ENCODE measurements at regions not wholly inside any gene's neighbourhood (a gene's known extent, or its start where the extent isn't known, plus 50 kb on each side); places are given as distances from the start of the nearest gene placed in this dataset.
"Not testable (repeated sequence)": the region's sequence is repeated elsewhere in the genome, so short reads cannot be mapped to it uniquely, and the experiment has no call there.

DNA sequence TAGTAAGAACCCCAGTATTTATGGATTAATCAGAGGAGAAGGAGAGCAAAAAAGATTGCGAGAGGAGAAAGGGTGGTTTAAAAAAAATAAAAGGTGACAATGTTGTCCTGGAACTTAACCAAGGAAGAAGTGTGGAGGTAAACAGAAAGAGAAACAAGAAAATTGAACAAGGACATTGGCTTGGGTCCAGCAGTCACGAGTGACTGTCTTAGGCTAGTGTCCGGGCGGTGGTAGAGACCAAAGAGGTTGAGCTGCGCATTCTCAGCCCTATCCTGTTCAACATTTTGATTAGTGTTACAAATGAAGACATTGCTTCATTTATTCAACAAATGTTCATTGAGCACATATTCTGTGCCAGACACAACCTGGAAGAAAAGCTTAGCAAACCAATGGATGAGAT lies 329.9 kb downstream of the FGFR2 start:
- Histone ChIP-seq H3K36me3 (no peaks in the 10 kb centered on the region), H3K27ac (no peak overlapping the region), H3K9ac (ENCODE audit: low read depth in 2 of 2, low read length in 2 of 2) (no peak overlapping the region), H3K27me3 (no peaks in the 10 kb centered on the region), H3K9me3 (no peaks in the 10 kb centered on the region), H3K4me1 (peaks cover 3% of the 10 kb centered on the region), H3K4me3 (no peak overlapping the region)
- no peak for DNase-seq
- intact Hi-C loops (cut with DNase I): no loop called here
- TF ChIP-seq CTCF (IDR thresholded peaks at IDR 0.05): no peak

- Histone ChIP-seq H3K27me3 (no peaks in the 10 kb centered on the region), H3K9ac (ENCODE audit: low read depth in 2 of 2, low read length in 2 of 2) (no peak overlapping the region), H3K9me3 (no peaks in the 10 kb centered on the region), H3K36me3 (no peaks in the 10 kb centered on the region), H3K4me3 (no peak overlapping the region), H3K27ac (no peak overlapping the region), H3K4me1 (peaks cover under 1% of the 10 kb centered on the region)
- intact Hi-C loops (cut with DNase I): no loop called here
- no peak for DNase-seq
- TF ChIP-seq CTCF (IDR thresholded peaks at IDR 0.05): no peak
Measured at GRCh38 chr10:121268863-121269432, 329.3 kb downstream of the FGFR2 start.

- no peak for DNase-seq
- intact Hi-C loops (cut with DNase I): no loop called here
- Histone ChIP-seq H3K4me3 (no peak overlapping the region), H3K9ac (ENCODE audit: low read depth in 2 of 2, low read length in 2 of 2) (no peak overlapping the region), H3K36me3 (no peaks in the 10 kb centered on the region), H3K27ac (no peak overlapping the region), H3K9me3 (no peaks in the 10 kb centered on the region), H3K4me1 (no peaks in the 10 kb centered on the region), H3K27me3 (no peaks in the 10 kb centered on the region)
- TF ChIP-seq CTCF (IDR thresholded peaks at IDR 0.05): no peak
Measured at GRCh38 chr10:121270906-121271305, 327.3 kb downstream of the FGFR2 start.

GRCh38 chr10:121276046-121276445 lies 322.2 kb downstream of the FGFR2 start:
- no peak for TF ChIP-seq CTCF (IDR thresholded peaks at IDR 0.05)
- H3K4me3 ChIP-seq: no peak overlapping the region
- H3K4me1 ChIP-seq: no peaks in the 10 kb centered on the region
- no peaks in the 10 kb centered on the region for H3K36me3 ChIP-seq
- H3K27ac ChIP-seq: no peak overlapping the region
- H3K27me3 ChIP-seq: no peaks in the 10 kb centered on the region
- H3K9me3 ChIP-seq: no peaks in the 10 kb centered on the region
- no peak overlapping the region for H3K9ac ChIP-seq (ENCODE audit: low read depth in 2 of 2, low read length in 2 of 2)
- DNase-seq: no peak
- intact Hi-C loops (cut with DNase I): no loop called here

GRCh38 chr10:121276822-121277221 lies 321.4 kb downstream of the FGFR2 start:
- no peak overlapping the region for H3K4me3 ChIP-seq
- TF ChIP-seq CTCF (IDR thresholded peaks at IDR 0.05): no peak
- no peak for DNase-seq
- no peaks in the 10 kb centered on the region for H3K36me3 ChIP-seq
- intact Hi-C loops (cut with DNase I): no loop called here
- no peak overlapping the region for H3K9ac ChIP-seq (ENCODE audit: low read depth in 2 of 2, low read length in 2 of 2)
- H3K4me1 ChIP-seq: no peaks in the 10 kb centered on the region
- H3K9me3 ChIP-seq: no peaks in the 10 kb centered on the region
- H3K27me3 ChIP-seq: no peaks in the 10 kb centered on the region
- H3K27ac ChIP-seq: no peak overlapping the region

DNA sequence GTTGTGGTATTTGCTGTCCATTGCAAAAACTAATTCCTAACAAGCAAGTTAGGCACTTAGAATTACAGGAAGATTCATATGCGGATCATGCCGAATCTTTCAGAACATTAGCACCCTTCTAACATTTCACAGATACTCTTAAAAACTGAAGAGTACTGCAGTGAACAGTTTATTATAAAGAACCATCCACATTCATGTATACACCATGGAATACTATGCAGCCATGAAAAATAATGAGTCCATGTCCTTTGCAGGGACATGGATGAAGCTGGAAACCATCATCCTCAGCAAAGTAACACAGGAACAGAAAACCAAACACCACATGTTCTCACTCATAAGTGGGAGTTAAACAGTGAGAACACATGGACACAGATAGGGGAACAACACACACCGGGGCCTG lies 319.9 kb downstream of the FGFR2 start:
- H3K9me3 ChIP-seq; DNase-seq; H3K4me1 ChIP-seq; H3K36me3 ChIP-seq; intact Hi-C loops (cut with DNase I); H3K4me3 ChIP-seq; H3K27me3 ChIP-seq; H3K9ac ChIP-seq (ENCODE audit: low read depth in 2 of 2, low read length in 2 of 2); H3K27ac ChIP-seq: not testable (repeated sequence)
